Progenitor cell of endocrine pancreas (in vitro differentiated cells): ENCODE measurements at regions not wholly inside any gene's neighbourhood (a gene's known extent, or its start where the extent isn't known, plus 50 kb on each side); places are given as distances from the start of the nearest gene placed in this dataset.

Experiments
- DNase-seq: peaks from one replicate; pipeline ENCODE4 v3.0.0; 2021; ENCODE audit warnings: low spot score; ENCODE audit not compliant: unreplicated experiment
- H3K27ac Mint-ChIP-seq: 2 replicates; pipeline ENCODE4 v1.8.0; 2021; ENCODE audit warnings: mild to moderate bottlenecking, moderate library complexity, mixed read lengths
- H3K27me3 Mint-ChIP-seq: 2 replicates; pipeline ENCODE4 v1.8.0; 2021; ENCODE audit warnings: mixed read lengths
- H3K36me3 Mint-ChIP-seq: 2 replicates; pipeline ENCODE4 v1.8.0; 2022; ENCODE audit warnings: mixed read lengths; ENCODE audit not compliant: insufficient read depth
- H3K4me1 Mint-ChIP-seq: 2 replicates; pipeline ENCODE4 v1.8.0; 2021; ENCODE audit warnings: low read depth, mixed read lengths
- H3K4me3 Mint-ChIP-seq: 2 replicates; pipeline ENCODE4 v1.8.0; 2021; ENCODE audit warnings: low read depth, mild to moderate bottlenecking, moderate library complexity, mixed read lengths
- H3K9me3 Mint-ChIP-seq: 2 replicates; pipeline ENCODE4 v1.8.0; 2021; ENCODE audit warnings: low read depth, mixed read lengths
- TF ChIP-seq, protein P1 (sequence below): fragments of 200-600 bp; sonication (generic); IDR thresholded peaks from one replicate; pipeline ENCODE4 v1.5.0; 2021; ENCODE audit warnings: antibody characterized with exemption, mild to moderate bottlenecking; ENCODE audit not compliant: unreplicated experiment

DNA sequence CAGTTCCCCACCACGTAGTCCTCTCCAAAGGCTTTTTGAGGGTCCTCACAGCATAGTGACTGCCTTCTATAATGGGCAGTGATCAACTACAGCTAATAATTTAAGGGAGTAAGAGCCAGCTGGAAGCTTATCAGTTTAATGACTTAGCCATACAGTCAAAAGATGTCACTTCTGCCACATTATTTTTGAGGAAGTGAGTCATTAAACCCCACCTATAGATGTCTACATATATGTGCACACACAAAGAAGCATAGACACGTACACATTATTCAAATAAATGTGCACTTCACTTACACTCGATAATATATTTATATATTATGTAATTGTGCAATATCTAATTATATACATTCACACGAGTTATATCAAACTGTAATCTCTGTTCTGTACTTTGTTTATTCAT is 1704.7 kb downstream of the KCNT2 start:
- no peak overlapping the region for H3K4me3 Mint-ChIP-seq
- no peak overlapping the region for H3K27ac Mint-ChIP-seq
- DNase-seq, result no peak
- H3K9me3 Mint-ChIP-seq, result no peaks in the 10 kb centered on the region
- no peaks in the 10 kb centered on the region for H3K4me1 Mint-ChIP-seq
- no peaks in the 10 kb centered on the region for H3K27me3 Mint-ChIP-seq
- H3K36me3 Mint-ChIP-seq, result no peaks in the 10 kb centered on the region
- TF ChIP-seq, protein P1, sequence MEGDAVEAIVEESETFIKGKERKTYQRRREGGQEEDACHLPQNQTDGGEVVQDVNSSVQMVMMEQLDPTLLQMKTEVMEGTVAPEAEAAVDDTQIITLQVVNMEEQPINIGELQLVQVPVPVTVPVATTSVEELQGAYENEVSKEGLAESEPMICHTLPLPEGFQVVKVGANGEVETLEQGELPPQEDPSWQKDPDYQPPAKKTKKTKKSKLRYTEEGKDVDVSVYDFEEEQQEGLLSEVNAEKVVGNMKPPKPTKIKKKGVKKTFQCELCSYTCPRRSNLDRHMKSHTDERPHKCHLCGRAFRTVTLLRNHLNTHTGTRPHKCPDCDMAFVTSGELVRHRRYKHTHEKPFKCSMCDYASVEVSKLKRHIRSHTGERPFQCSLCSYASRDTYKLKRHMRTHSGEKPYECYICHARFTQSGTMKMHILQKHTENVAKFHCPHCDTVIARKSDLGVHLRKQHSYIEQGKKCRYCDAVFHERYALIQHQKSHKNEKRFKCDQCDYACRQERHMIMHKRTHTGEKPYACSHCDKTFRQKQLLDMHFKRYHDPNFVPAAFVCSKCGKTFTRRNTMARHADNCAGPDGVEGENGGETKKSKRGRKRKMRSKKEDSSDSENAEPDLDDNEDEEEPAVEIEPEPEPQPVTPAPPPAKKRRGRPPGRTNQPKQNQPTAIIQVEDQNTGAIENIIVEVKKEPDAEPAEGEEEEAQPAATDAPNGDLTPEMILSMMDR, result no peak

- no peak for DNase-seq
- Mint-ChIP-seq H3K27ac (no peak overlapping the region), H3K36me3 (peaks cover 3% of the 10 kb centered on the region), H3K9me3 (peaks cover 10% of the 10 kb centered on the region), H3K27me3 (no peaks in the 10 kb centered on the region), H3K4me3 (no peak overlapping the region), H3K4me1 (no peaks in the 10 kb centered on the region)
- TF ChIP-seq, protein P1, result no peak
These were observed 1702.9 kb upstream of the B3GALT2 start for GRCh38 chr1:194889310-194889709.

- TF ChIP-seq, protein P1, result no peak
These were observed 1684.4 kb upstream of the B3GALT2 start for GRCh38 chr1:194870860-194871259.

DNA sequence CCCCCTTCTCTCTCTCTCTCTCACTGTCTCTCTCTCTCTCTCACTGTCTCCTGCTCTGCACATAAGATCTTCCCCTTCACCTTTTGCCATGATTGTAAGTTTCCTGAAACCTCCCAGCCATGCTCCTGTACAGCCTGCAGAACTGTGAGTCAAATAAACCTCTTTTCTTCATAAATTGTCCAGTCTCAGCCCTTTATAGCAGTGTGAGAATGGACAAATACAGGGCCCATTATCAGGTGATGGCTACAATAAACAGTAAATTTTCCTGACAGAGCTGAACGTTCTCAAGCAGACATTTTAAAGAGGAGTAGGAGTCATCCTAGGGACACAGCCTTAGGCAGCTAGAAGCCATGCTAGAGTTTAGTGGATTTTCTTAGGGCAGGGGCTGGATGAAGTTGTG is 1679.7 kb upstream of the B3GALT2 start:
- DNase-seq, result no peak
- Mint-ChIP-seq H3K9me3 (peaks cover 4% of the 10 kb centered on the region), H3K36me3 (no peaks in the 10 kb centered on the region), H3K4me1 (peaks cover 2% of the 10 kb centered on the region), H3K27me3 (no peaks in the 10 kb centered on the region), H3K27ac (no peak overlapping the region), H3K4me3 (no peak overlapping the region)
- TF ChIP-seq, protein P1, result no peak

More at GRCh38 chr1:194870860-194871259, 1684.4 kb upstream of the B3GALT2 start:
- H3K27me3 Mint-ChIP-seq, result no peaks in the 10 kb centered on the region
- no peak for DNase-seq
- H3K4me3 Mint-ChIP-seq, result no peak overlapping the region
- no peaks in the 10 kb centered on the region for H3K9me3 Mint-ChIP-seq
- H3K27ac Mint-ChIP-seq, result no peak overlapping the region
- H3K4me1 Mint-ChIP-seq, result no peaks in the 10 kb centered on the region
- no peaks in the 10 kb centered on the region for H3K36me3 Mint-ChIP-seq

DNA sequence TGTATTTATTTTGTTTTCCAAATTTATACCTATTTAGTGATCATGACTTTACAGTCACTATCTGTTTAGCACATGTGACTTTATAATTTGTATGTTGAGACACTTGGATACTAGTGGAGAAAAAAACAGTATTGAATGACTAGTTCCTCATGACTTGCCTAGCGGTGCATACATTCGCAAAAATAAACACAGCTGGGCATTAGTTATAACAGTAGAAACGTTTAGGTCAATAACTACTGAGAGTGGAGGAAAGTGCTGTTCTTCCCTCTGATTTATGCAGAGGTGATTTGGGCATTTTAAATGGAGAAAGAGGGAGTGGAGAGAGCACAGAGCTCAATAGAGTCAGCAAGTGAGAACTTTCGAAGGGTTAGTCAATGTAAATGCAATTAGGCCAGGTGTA is 1679.0 kb upstream of the B3GALT2 start:
- Mint-ChIP-seq H3K36me3 (no peaks in the 10 kb centered on the region), H3K4me3 (no peak overlapping the region), H3K27me3 (no peaks in the 10 kb centered on the region), H3K4me1 (peaks cover 2% of the 10 kb centered on the region), H3K27ac (no peak overlapping the region), H3K9me3 (peaks cover 4% of the 10 kb centered on the region)
- DNase-seq, result no peak
- TF ChIP-seq, protein P1, result no peak

DNA sequence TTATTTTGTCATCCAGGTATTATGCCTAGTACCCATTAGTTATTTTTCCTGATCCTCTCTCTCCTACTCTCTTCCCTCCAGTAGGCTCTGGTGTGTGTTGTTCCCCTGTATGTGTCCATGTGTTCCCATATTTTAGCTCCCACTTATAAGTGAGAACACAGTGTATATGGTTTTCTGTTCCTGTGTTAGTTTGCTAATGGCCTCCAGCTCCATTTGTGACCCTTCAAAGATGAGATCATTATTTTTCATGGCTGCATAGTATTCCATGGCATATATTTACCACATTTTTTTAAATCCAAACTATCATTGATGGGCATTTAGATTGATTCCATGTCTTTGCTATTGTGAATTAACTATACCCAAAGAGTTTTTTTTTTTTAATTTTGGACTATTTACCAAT is 1675.7 kb upstream of the B3GALT2 start:
- Mint-ChIP-seq H3K27me3 (no peaks in the 10 kb centered on the region), H3K9me3 (peaks cover 9% of the 10 kb centered on the region), H3K36me3 (no peaks in the 10 kb centered on the region), H3K27ac (no peak overlapping the region), H3K4me3 (no peak overlapping the region), H3K4me1 (peaks cover 2% of the 10 kb centered on the region)
- TF ChIP-seq, protein P1, result no peak
- no peak for DNase-seq
